H9 (cell line): ENCODE measurements at regions not wholly inside any gene's neighbourhood (a gene's known extent, or its start where the extent isn't known, plus 50 kb on each side); places are given as distances from the start of the nearest gene placed in this dataset.

Source experiments
- DNase-seq: peaks from one replicate; pipeline ENCODE4 v3.0.0-alpha.2; 2017
- H2AFZ ChIP-seq: one replicate; pipeline ENCODE4 v1.6.1; 2013; ENCODE audit warnings: mild to moderate bottlenecking, low read length, control low read depth, moderate library complexity
- H2AK5ac ChIP-seq: 2 replicates; pipeline ENCODE4 v1.6.1; 2013; ENCODE audit warnings: low read length, control low read depth, mixed read lengths; ENCODE audit not compliant: insufficient read length
- H2BK120ac ChIP-seq: one replicate; pipeline ENCODE4 v1.6.1; 2013; ENCODE audit warnings: low read depth, mild to moderate bottlenecking, low read length, control low read depth, inconsistent platforms; ENCODE audit not compliant: poor library complexity, severe bottlenecking
- H2BK12ac ChIP-seq: 2 replicates; pipeline ENCODE4 v1.6.1; 2013; ENCODE audit warnings: low read length, control low read depth, mixed read lengths, low read depth; ENCODE audit not compliant: insufficient read length
- H2BK15ac ChIP-seq: 2 replicates; pipeline ENCODE4 v1.6.1; 2013; ENCODE audit warnings: low read depth, low read length, control low read depth
- H2BK20ac ChIP-seq: one replicate; pipeline ENCODE4 v1.6.1; 2013; ENCODE audit warnings: low read depth, mild to moderate bottlenecking, low read length, control low read depth, inconsistent platforms; ENCODE audit not compliant: poor library complexity, severe bottlenecking
- H2BK5ac ChIP-seq: 2 replicates; pipeline ENCODE4 v1.6.1; 2013; ENCODE audit warnings: low read length, control low read depth, mixed read lengths; ENCODE audit not compliant: insufficient read length
- H3K14ac ChIP-seq: 2 replicates; pipeline ENCODE4 v1.6.1; 2013; ENCODE audit warnings: low read length, control low read depth; ENCODE audit not compliant: insufficient read depth
- H3K18ac ChIP-seq: 2 replicates; pipeline ENCODE4 v1.6.1; 2013; ENCODE audit warnings: low read depth, mild to moderate bottlenecking, mixed read lengths, low read length, control low read depth; ENCODE audit not compliant: insufficient read length
- H3K23ac ChIP-seq: 2 replicates; pipeline ENCODE4 v1.6.1; 2013; ENCODE audit warnings: low read length, control low read depth, mixed read lengths, low read depth; ENCODE audit not compliant: insufficient read length
- H3K23me2 ChIP-seq: 2 replicates; pipeline ENCODE4 v1.6.1; 2013; ENCODE audit warnings: low read depth, mild to moderate bottlenecking, mixed read lengths, low read length, control low read depth; ENCODE audit not compliant: insufficient read length, poor library complexity, severe bottlenecking
- H3K27ac ChIP-seq: 2 replicates; pipeline ENCODE4 v1.5.1; 2013; ENCODE audit warnings: low read length, control low read depth, mixed read lengths, low read depth; ENCODE audit not compliant: insufficient read length
- H3K27me3 ChIP-seq: 2 replicates; pipeline ENCODE4 v1.6.1; 2013; ENCODE audit warnings: low read length, control low read depth, inconsistent platforms; ENCODE audit not compliant: insufficient read depth
- H3K4ac ChIP-seq: 2 replicates; pipeline ENCODE4 v1.6.1; 2013; ENCODE audit warnings: low read depth, mild to moderate bottlenecking, control low read depth, inconsistent platforms, low read length, moderate library complexity
- H3K4me1 ChIP-seq: 2 replicates; pipeline ENCODE4 v1.6.1; 2013; ENCODE audit warnings: low read length, control low read depth, inconsistent platforms; ENCODE audit not compliant: insufficient read depth
- H3K4me2 ChIP-seq: 2 replicates; pipeline ENCODE4 v1.6.1; 2013; ENCODE audit warnings: low read length, control low read depth, mixed read lengths; ENCODE audit not compliant: insufficient read length, insufficient read depth
- H3K56ac ChIP-seq: 2 replicates; pipeline ENCODE4 v1.6.1; 2013; ENCODE audit warnings: low read depth, mild to moderate bottlenecking, mixed read lengths, low read length, control low read depth; ENCODE audit not compliant: insufficient read length
- H3K79me1 ChIP-seq: 2 replicates; pipeline ENCODE4 v1.6.1; 2013; ENCODE audit warnings: low read depth, mild to moderate bottlenecking, moderate library complexity, low read length, control low read depth, inconsistent platforms; ENCODE audit not compliant: insufficient read depth, poor library complexity, severe bottlenecking
- H3K79me2 ChIP-seq: 2 replicates; pipeline ENCODE4 v1.6.1; 2013; ENCODE audit warnings: low read length, control low read depth, inconsistent platforms; ENCODE audit not compliant: insufficient read depth
- H3K9ac ChIP-seq: 2 replicates; pipeline ENCODE4 v1.6.1; 2013; ENCODE audit warnings: low read length, control low read depth, mixed read lengths; ENCODE audit not compliant: insufficient read length; ENCODE audit errors: extremely low read depth
- H3K9me3 ChIP-seq: one replicate; pipeline ENCODE4 v1.6.1; 2013; ENCODE audit warnings: low read depth, low read length, inconsistent platforms; ENCODE audit not compliant: control insufficient read depth
- H3T11ph ChIP-seq: one replicate; pipeline ENCODE4 v1.6.1; 2013; ENCODE audit warnings: mild to moderate bottlenecking, low read length, control low read depth, inconsistent platforms
- H4K20me1 ChIP-seq: one replicate; pipeline ENCODE4 v1.6.1; 2013; ENCODE audit not compliant: control insufficient read depth, insufficient read length, insufficient read depth
- H4K5ac ChIP-seq: 2 replicates; pipeline ENCODE4 v1.6.1; 2013; ENCODE audit warnings: low read depth, mild to moderate bottlenecking, mixed read lengths, low read length, control low read depth; ENCODE audit not compliant: insufficient read length
- H4K8ac ChIP-seq: replicated peaks from 2 replicates; pipeline ENCODE4 v1.6.1; 2013; ENCODE audit warnings: low read length, control low read depth, mixed read lengths, low read depth; ENCODE audit not compliant: insufficient read length
- H4K91ac ChIP-seq: 2 replicates; pipeline ENCODE4 v1.6.1; 2013; ENCODE audit warnings: low read depth, mild to moderate bottlenecking, moderate library complexity, mixed read lengths, low read length, control low read depth; ENCODE audit not compliant: insufficient read length
- H3K27ac Mint-ChIP-seq, 3 experiments: 2 replicates in 2 of 3; 3 replicates in 1 of 3; pipeline ENCODE4 v1.8.0; 2020 to 2021; ENCODE audit warnings: mixed read lengths in 3 of 3, mild to moderate bottlenecking in 1 of 3, moderate library complexity in 1 of 3
- H3K27me3 Mint-ChIP-seq: 2 replicates; pipeline ENCODE4 v1.8.0; 2021; ENCODE audit warnings: low read depth, mild to moderate bottlenecking, moderate library complexity, mixed read lengths
- H3K36me3 Mint-ChIP-seq, 3 experiments: 2 replicates in 2 of 3; 3 replicates in 1 of 3; pipeline ENCODE4 v1.8.0; 2020 to 2021; ENCODE audit warnings: low read depth in 3 of 3, mixed read lengths in 3 of 3; ENCODE audit not compliant: insufficient read depth in 1 of 3
- H3K4me1 Mint-ChIP-seq, 2 experiments: 2 replicates each; pipeline ENCODE4 v1.8.0; 2020; ENCODE audit warnings: mixed read lengths in 2 of 2
- H3K4me3 Mint-ChIP-seq, 2 experiments: 2 replicates in 1 of 2; 3 replicates in 1 of 2; pipeline ENCODE4 v1.8.0; 2020 to 2021; ENCODE audit warnings: mild to moderate bottlenecking in 2 of 2, mixed read lengths in 2 of 2, moderate library complexity in 1 of 2
- H3K9me3 Mint-ChIP-seq, 2 experiments: 2 replicates in 1 of 2; 3 replicates in 1 of 2; pipeline ENCODE4 v1.8.0; 2020; ENCODE audit warnings: mild to moderate bottlenecking in 2 of 2, mixed read lengths in 2 of 2, moderate library complexity in 1 of 2
- CTCF ChIP-seq: fragments of 200-600 bp; sonication (generic); conservative IDR thresholded peaks from 3 replicates; pipeline ENCODE4 v1.8.0; 2021; ENCODE audit warnings: antibody characterized with exemption, mild to moderate bottlenecking
- WGBS: extraction: QIAGEN DNeasy Blood & Tissue Kit; methylation state at CpG from one replicate; pipeline ENCODE4 v1.1.7; 2013; ENCODE audit warnings: missing lambda C conversion rate, low lambda C conversion rate, mixed read lengths; ENCODE audit not compliant: insufficient read length; ENCODE audit errors: extremely low coverage; 5-methylcytosine and 5-hydroxymethylcytosine counted together

- Histone ChIP-seq H3K23ac (no peak overlapping the region), H3K14ac (no peak overlapping the region)
- H3K27ac Mint-ChIP-seq, result no peak overlapping the region
These were observed 166.9 kb downstream of the SEC14L1 start for GRCh38 chr17:77307479-77308198.

More at GRCh38 chr17:77307479-77308198, 166.9 kb downstream of the SEC14L1 start:
- Histone ChIP-seq H3K18ac (no peak overlapping the region), H4K91ac (no peak overlapping the region), H2BK120ac (no peak overlapping the region), H3T11ph (no peak overlapping the region), H3K9me3 (no peaks in the 10 kb centered on the region), H2BK12ac (no peak overlapping the region), H3K4me1 (no peaks in the 10 kb centered on the region), H2AK5ac (no peak overlapping the region), H3K4ac (no peak overlapping the region), H2BK5ac (no peak overlapping the region), H4K5ac (no peak overlapping the region), H3K79me2 (no peaks in the 10 kb centered on the region; the same call in 1 of the 2 replicates), H3K56ac (no peak overlapping the region), H3K23me2 (no peaks in the 10 kb centered on the region), H3K27me3 (no peaks in the 10 kb centered on the region), H3K4me2 (no peak overlapping the region), H3K9ac (no peak overlapping the region), H4K8ac (no peak overlapping the region), H4K20me1 (no peaks in the 10 kb centered on the region), H2AFZ (no peak overlapping the region), H3K79me1 (no peaks in the 10 kb centered on the region), H2BK15ac (no peak overlapping the region), H3K27ac (no peak overlapping the region), H2BK20ac (no peak overlapping the region)
- H3K9me3 Mint-ChIP-seq, result no peaks in the 10 kb centered on the region
- TF ChIP-seq CTCF, result no peak
- no CpG with 5 or more reads among the region's 12 CpGs for WGBS
- H3K4me1 Mint-ChIP-seq, result peaks cover 5 to 12% of the 10 kb centered on the region in 2 experiments
- DNase-seq, result no peak
- no peaks in the 10 kb centered on the region for H3K27me3 Mint-ChIP-seq
- peaks cover 13 to 20% (median 16%) of the 10 kb centered on the region in 3 experiments; a peak in 6 of 7 replicates for H3K36me3 Mint-ChIP-seq
- no peak overlapping the region; a peak in 1 of 5 replicates for H3K4me3 Mint-ChIP-seq
